T follicular helper cell (primary cell): ENCODE measurements at regions not wholly inside any gene's neighbourhood (a gene's known extent, or its start where the extent isn't known, plus 50 kb on each side); places are given as distances from the start of the nearest gene placed in this dataset.

Experiments
- DNase-seq: peaks from one replicate; pipeline ENCODE4 v3.0.0-alpha.2; 2020; ENCODE audit warnings: low read depth

DNA sequence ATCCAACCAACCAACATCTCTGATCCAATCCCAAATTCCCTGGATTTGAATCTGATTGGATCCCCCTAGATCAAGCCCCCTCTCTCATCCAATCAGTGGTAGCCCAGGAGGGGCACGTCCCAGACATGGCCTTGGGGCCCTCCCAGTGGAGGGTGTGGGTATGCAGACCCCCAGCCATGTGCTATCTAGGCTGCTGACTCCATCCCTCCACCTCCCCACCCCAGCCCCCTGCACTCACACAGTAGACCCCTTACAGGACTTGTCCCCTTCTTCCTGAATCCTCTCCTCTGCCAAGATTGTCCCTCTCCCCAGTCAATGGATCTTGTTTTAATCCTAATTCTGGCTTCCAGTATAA is 153.4 kb downstream of the OAT start:
- DNase-seq, result no peak

DNA sequence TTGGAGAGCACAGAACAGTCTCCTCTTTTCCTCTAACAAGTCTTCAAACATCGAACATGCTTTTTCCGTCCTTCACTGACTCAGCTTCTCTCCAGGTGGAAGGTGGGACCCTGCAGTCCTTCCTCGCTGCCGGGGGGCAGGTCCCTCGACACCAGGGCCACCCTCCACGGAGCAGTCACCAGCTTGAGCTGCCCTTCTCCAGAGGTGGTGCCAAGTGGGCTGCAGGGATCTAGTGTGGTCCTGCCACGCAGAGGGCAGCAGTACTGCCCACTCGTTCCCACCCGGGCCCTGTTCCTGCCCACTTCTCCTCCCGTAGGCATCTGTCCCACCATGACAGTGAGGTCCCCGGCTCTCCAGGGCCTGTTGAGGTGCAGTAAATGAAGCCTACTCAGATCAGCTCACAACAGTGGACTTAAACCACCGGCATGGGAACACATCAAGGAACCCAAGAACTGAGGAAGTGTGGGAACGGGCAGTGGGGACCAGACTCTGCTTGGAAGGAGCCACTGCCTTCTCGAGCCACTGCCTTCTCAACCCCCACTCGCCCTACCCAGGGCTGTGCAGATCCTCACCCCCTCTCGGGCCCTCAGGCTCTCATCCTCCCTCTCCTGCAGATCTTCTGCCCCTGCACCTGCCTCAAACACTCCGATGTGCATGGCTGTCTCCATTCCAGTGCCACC is 153.9 kb downstream of the OAT start:
- no peak for DNase-seq

DNA sequence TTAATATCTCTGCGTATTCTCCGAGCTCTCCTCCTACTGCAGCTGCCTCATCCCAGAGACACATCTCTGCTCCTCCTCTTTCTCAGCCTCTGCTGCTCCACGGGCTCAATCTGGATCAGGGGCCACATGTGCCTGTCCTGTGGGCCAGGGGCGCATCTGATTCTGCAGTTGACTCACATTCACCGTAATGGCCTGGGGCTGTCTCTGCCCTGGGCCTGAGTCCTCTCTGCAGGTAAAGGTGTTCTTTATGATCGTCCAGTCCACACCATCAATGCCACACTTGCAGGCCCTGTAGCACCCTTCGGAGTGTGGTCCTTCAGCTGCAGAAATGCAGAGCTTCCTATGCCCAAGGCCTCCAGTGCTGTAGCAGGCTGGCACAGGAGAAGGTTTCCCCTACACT is 154.5 kb downstream of the OAT start:
- no peak for DNase-seq

DNA sequence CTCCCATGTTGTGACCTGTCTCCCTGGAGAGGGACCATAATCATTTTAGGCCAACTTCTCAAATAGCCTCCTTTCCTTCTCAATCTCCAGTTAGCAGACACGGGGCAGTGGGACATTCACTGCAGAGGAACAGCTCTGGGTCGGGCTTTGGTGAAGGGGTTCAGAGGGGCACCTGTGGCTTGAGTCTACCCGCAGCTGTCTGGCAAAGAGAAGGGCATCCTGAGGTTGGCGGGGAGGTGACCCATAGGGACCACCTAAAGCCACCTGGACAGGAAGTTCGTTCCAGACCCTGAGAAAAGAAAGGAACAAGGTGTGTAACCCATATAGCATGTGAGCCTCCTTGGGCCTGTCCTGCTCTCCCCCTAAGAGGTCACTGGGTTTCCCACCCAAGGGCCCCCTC is 155.0 kb downstream of the OAT start:
- no peak for DNase-seq

DNA sequence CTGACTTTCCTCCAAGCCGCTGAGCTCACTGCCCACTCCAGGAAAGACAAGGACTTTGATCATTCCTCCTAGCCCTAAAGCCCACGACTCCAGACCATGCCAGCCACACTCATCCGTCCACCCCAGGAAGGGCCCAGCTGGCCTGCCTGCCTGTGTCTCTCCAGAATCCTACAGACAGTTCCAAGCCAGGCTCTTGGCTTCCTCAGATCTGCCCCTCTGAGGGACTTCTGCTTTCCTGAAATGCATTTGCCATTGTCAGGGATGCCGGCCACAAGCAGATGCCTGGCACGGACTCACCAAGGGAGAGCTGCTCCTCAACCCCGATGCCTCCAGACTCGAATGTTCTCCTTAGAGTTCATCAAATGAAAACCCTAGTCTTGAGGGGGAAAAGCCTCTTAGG is 155.8 kb downstream of the OAT start:
- no peak for DNase-seq

DNA sequence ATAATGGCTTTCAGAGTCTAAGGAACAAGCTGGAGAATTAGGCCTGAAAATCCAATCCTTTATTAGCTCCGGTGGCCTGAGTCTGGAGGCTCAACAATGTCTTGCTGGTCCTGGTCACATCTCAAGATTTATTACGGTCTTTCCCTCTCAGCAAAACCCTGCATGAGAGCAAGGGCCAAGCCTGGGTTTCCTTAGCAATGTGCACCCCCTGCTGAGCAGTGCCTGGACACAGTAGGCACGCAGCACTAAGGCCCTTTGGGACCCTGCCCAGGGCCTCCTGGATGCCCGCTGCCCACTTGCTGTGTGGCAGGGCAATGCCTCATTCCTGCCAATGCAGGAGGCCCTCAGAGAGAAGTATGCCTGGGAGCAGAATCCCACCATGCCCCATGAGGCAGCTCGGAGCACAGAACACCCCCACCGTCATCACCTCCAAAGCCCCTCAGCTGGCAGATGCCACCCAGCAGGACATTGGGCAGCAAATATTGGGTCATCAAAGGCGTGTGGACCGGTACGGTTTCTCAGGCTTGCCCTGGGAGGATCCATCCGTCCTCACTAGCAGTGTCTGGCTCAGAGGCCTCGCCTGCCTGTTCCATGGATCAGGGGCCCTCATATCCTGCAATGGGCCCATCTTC is 156.4 kb downstream of the OAT start:
- DNase-seq, result no peak

DNA sequence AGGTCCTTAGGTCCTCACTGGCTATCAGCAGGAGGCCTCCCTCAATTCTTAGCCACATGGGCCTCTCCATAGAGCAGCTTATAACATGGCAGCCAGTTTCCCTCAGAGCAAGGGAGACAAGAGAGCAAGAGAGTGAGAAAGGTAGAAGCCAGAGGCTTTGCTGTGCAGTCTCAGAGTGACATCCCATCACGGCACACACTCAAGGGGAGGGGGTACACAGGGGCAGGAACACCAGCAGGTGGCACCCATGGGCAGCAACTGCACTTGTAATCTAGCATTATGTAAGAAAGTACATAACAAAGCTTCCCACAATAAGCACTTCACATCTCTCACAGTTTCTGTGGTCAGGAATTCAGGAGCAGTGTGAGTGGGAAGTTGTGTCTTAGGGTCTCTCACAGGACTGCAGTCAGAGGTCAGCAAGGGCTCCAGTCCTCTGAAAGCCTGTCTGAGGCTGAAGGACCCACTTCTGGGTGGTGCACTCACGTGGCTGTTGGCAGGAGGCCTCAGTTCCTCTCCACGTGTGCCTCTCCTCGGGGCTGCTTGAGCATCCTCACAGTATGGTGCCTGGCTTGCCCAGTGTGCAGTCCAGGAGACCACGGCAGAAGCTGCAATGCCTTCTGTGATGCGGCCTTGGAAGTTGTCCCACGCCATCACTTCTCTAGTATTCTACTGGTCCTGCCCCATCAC is 159.4 kb downstream of the OAT start:
- no peak for DNase-seq

DNA sequence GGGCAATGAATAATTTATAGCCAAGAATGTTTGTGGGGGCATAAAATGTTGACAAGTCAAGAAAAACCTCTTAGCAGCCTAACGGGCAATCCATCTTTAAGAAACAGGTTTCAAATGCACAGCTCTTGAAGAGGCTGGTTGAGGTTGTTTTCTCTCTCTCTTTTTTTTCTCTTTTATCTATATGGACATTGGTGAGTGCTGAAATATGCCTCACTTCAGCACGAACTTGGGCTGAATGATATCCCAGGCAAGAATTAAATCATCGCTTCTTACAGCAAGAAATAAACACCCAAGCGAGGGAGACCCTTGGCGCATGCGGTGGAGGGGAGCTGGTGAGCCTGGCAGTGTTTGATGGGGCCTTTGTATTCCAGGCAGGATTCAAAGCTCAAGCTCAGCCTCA is 160.9 kb downstream of the OAT start:
- no peak for DNase-seq

DNA sequence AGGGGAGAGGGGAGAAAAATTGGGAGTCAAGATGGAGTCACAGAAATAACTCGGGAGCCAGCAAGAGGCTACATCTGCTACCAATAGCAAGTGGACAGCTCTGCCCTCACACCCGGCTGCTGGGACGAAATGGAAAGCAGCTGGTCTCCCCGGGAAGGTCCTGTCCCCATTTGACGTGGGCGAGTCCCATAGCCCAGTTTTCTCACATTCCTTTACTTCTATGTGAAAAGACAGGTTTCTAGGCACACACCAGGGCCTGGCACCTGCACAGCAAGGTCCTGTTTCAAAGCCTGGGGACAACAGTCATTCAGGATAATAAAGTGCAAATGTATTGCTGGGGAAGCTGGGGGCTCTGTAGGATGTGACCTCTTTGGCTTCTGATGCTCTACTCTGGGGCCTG is 162.6 kb downstream of the OAT start:
- no peak for DNase-seq

DNA sequence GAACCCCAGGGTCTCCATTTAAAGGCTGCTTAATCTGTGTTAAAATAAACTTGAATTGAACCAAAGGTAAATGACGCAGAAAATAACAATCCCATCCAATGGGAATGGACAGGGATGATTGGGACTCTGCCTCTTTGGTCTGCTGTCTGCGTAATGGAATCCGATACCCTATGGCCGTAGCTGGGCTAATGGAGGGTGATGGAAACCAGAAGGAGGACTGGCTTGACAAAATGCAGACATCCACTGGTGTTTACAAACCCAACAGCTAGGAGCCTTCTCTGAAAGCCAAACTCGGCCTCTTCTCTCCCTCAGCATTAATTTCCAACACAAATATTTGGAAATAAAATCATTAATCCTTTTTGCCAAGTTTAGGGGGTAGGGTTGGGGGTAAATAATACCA is 162.2 kb upstream of the CHST15 start:
- no peak for DNase-seq

DNA sequence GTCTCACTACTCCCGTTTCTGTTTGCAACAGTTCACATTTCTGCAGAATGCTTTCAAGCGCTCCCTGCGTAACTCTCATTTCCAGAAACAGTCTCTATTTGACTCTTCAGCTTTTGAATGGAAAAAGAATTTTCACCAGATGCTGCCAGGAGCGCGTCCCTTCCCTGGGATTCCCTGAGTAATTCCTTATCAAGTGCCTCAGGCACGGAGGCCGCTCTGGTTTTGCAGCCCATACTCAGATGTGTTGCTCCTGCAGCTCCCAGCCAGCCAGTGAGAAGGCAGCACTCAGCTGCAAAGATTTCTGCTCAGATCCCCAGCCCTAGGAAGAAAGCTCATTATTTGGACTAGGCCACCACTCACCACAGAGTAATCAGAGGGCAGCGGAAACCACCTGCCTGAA is 161.1 kb upstream of the CHST15 start:
- no peak for DNase-seq

DNA sequence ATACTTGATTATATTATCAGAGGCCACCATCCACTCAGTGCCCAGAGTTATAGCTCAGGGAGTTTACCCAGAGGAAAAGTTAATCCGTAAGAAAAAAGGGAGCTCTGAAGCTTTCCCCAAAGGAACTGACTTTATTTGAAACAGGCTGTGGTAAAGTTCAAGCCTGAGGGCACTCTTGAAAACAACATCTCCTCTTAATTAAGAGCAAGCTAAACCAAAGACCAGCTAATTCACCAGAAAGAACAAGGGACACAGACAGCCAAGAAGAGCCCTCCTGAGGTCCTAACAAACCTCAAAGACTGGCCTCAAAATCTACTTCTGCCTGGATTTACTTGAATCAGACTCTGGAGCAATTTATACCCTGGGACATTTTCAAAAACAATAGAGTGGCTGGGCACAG is 159.6 kb upstream of the CHST15 start:
- DNase-seq, result no peak

DNA sequence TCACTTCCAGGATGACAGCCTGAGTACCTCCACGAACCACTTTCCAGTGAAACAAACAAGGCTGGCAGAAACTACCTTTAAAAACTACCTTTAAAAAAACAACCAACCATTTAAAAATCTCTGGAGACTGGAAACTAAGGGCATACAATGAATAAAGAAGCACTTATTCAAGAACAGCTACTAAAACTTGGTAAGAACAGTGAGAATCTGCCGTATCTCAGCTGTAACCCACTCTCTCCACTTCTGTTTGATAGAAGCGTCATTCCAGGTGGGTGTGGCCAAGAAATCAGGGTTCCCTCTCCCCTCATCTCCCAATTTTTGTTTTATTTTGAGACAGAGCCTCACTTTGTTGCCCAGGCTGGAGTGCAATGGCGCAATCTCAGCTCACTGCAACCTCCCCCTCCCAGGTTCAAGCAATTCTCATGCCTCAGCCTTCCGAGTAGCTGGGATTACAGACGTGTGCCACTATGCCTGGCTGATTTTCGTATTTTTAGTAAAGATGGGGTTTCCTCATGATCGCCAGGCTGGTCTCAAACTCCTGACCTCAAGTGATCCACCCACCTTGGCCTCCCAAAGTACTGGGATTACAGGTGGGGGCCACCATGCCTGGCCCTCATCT is 158.8 kb upstream of the CHST15 start:
- DNase-seq, result no peak

DNA sequence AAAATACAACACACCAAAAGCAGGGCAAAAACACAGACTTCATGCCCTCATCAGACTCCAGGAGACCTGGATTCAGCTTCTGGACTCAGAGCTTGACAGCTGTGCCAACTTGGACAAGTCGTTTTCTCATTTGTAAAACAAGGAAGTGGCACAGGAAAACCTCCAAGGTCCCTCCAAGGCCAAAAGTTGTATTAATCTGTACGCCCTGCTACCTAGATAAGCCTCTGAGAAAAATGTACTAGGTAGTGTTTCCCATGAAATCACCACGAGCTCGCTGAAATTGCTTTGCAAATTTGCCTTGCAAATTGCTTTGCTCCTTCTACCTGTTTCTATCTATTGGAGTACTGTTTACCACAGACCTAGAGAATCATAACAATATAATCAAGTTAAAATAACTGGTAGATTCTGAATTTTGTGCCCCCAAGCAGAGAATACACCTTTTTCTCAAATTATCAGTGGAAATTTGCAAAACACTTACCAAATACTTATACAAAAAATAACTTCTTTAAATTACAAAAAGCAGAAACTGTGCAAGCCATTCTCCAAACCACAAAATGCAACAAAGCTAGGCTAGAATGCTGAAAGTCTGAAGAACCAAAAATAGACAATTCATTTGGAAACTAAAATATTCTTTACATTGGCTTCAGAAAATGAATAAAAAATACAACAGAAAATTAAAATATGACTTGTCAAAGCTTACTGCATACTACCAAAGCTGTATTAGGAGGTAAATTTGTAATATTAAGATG is 158.1 kb upstream of the CHST15 start:
- no peak for DNase-seq

DNA sequence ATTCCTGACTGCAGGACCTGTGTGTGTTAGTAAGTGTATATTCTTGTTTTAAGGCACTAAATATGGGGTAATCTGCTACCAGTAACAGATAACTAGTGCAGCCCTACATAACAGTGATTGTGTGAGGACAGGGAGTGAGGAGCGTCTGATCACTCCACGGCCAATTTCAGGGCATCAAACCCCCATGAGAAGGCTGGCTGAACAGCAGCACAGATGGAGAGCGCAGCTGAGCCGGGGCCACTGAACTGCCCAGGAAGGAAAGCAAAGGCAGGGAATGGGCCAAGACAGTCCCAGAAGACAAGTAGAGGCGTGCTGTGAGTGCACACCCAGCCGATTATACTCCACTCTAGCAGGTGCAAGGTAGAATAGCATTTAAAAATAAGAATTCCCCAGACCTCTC is 157.1 kb upstream of the CHST15 start:
- DNase-seq, result no peak

DNA sequence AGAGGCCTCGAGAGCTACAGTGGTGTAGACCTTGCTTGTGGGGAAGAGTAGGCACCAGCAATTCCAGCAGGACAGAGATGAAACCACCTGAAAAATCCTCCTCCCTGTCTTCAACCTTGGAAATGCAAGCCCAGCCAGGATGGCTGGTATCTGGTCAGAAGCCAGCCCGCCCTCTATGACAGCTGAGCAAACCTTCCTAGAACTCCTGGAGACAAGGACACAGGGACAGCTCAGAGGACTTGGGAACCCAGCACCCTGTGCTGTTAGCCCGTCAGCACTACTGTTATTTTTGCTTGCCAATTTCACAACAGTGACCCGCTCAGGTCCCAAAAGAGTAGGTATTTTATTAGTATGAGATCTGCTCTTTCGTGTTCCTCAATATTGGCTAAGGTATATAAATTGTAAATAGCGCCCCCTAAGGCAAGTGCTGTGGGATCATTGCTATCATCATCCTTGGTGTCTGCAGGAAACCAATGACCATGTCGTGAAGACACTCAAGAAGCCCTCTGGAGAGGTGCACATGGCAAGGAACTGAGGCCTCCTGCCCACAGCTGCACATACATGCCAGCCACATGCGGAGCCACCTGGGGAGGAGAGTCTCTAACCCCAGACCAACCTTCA is 156.5 kb upstream of the CHST15 start:
- DNase-seq, result no peak

DNA sequence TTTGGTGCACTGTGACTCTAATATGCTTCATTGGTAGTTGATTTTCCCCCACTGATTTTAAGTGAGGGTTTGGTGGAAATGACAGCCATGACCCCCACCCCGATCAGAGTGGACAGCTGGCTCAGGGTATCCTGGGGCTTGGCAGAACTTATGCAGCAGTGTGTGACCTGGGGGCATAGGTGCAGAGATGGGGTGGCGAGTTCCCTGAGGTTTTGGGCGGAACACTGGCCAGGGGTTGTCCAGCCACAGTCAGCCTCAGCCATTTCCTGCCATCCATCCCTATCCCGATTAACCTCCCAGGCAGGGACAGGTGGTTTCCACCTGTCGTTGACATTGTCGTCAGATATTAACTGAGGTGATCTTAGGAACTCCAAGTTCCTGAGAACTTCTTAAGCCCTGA is 155.8 kb upstream of the CHST15 start:
- no peak for DNase-seq

DNA sequence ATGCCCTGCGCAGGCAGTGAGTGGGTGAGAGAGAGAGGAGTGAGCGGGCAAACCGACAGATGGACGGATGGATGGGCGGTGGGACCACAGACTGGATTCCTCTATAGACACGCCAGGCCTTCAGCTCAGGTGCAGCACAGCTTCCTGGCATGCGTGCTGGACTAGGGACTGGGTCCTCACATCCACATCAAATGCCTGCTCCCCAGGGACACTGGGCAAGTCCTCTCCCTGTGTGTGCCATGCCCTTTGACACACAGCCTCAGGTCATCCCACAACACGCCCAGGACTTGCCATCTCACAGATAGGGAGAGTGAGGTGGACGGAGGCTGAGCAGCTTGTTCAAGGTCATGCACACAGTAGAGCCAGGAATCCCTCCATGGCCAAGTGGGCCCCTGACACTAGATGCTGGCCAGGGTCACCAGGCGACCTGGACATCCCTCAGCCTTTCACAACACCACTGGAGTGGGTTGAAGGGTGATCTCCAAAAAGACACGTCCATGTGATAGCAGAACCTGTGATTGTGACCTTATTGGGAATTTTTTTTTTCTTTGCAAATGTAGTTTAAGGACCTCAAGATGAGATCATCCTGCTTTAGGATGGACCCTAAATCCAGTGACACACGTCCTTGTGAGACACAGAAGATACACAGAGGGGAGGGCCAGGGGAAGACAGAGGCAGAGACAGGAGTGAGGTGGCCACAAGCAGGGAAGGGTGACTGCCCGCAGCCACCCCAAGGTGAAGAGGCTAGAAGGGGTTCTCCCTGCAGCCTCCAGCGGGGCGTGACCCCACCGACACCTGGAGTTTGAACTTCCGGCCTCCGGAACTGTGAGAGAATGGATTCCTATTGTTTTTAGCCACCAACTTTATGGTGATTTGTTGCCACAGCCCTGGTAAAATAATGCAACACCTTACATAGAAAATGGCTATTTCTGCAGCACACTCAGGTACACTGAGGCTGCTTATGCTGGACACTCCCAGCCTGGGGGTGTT is 155.0 kb upstream of the CHST15 start:
- no peak for DNase-seq

DNA sequence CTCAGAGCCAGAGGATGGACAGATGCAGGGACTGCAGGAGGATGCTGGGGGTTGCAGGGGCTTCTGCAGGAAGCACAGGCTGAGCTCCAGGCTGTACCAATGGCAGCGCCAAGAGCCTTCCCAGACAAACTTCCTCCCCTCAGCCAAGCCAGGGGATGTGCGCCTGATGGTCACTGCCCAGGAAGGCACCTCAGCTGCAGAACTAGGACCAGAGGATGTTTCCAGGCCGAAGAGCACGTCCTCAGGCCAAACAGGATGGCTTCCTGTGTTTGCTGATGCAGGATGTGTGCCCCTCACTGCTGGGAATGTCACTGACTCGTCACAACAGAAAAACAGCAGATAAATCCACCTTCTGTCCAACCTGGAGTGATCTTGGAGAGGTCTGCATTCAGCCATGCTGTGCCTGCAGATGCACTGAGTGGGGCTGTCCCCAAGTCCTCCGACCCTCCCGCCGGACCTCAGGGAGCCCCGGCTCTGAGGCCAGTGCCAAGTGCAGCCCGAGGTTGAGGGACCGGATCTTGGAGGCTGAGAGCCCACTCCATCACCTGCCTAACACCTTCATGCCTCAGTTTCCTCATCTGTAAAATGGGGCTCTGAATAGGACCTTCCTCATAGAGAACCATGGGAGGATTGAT is 152.5 kb upstream of the CHST15 start:
- DNase-seq, result no peak

DNA sequence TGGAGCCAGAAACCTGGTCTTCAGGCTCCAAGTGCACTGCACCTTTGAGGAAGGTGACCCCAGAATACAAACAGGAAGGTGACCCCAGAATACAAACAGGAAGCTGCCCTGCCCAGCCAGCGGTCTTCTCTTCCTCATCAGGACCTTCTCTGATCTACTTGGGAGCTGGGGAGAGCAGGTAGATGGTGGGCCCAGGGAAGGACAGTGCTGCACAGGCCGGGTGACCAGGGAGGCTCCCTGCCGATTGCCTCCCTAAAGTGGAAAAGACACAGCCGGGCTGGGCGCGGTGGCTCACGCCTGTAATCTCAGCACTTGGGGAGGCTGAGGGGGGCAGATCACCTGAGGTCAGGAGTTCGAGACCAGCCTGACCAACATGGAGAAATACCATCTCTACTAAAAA is 151.8 kb upstream of the CHST15 start:
- DNase-seq, result no peak
